Left ventricle myocardium inferior (tissue), 1 donor: ENCODE measurements at regions not wholly inside any gene's neighbourhood (a gene's known extent, or its start where the extent isn't known, plus 50 kb on each side); places are given as distances from the start of the nearest gene placed in this dataset.

Experiments
- DNase-seq: peaks from one replicate; pipeline ENCODE4 v3.0.0-alpha.2; 2020
- H3K27ac ChIP-seq: fragments of 200-600 bp; replicated peaks from 2 replicates; pipeline ENCODE4 v1.8.0; 2021
- H3K27me3 ChIP-seq: fragments of 200-600 bp; 2 replicates; pipeline ENCODE4 v1.8.0; 2021; ENCODE audit warnings: low read depth
- H3K36me3 ChIP-seq: fragments of 200-600 bp; 2 replicates; pipeline ENCODE4 v1.8.0; 2021
- H3K4me1 ChIP-seq: fragments of 200-600 bp; 2 replicates; pipeline ENCODE4 v1.8.0; 2021
- H3K4me3 ChIP-seq: fragments of 200-600 bp; 2 replicates; pipeline ENCODE4 v1.8.0; 2021; ENCODE audit warnings: mild to moderate bottlenecking, moderate library complexity
- H3K9me3 ChIP-seq: fragments of 200-600 bp; replicated peaks from 2 replicates; pipeline ENCODE4 v1.8.0; 2021
- intact Hi-C: fragments of 100-400 bp; cut with micrococcal nuclease; formaldehyde crosslinking; loops from one replicate; pipeline ENCODE4 v1.11.0; 2022
- TF ChIP-seq, protein P1 (sequence below): fragments of 200-600 bp; IDR thresholded peaks from 2 replicates; pipeline ENCODE4 v1.8.0; 2021; ENCODE audit warnings: antibody characterized with exemption, mild to moderate bottlenecking, borderline replicate concordance
- donor health status: DM: no; HTN: yes; CAD: no; lungs with severe emphysema.

GRCh38 chr3:28068342-28068741, 173.1 kb upstream of the CMC1 start:
- H3K4me3 ChIP-seq, result no peak overlapping the region
- H3K9me3 ChIP-seq, result peaks cover 47% of the 10 kb centered on the region
- no peaks in the 10 kb centered on the region for H3K27me3 ChIP-seq
- no peaks in the 10 kb centered on the region for H3K36me3 ChIP-seq
- TF ChIP-seq, protein P1, sequence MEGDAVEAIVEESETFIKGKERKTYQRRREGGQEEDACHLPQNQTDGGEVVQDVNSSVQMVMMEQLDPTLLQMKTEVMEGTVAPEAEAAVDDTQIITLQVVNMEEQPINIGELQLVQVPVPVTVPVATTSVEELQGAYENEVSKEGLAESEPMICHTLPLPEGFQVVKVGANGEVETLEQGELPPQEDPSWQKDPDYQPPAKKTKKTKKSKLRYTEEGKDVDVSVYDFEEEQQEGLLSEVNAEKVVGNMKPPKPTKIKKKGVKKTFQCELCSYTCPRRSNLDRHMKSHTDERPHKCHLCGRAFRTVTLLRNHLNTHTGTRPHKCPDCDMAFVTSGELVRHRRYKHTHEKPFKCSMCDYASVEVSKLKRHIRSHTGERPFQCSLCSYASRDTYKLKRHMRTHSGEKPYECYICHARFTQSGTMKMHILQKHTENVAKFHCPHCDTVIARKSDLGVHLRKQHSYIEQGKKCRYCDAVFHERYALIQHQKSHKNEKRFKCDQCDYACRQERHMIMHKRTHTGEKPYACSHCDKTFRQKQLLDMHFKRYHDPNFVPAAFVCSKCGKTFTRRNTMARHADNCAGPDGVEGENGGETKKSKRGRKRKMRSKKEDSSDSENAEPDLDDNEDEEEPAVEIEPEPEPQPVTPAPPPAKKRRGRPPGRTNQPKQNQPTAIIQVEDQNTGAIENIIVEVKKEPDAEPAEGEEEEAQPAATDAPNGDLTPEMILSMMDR, result no peak
- intact Hi-C loops, result no loop called here
- no peak overlapping the region for H3K27ac ChIP-seq
- no peaks in the 10 kb centered on the region for H3K4me1 ChIP-seq
- no peak for DNase-seq

DNA sequence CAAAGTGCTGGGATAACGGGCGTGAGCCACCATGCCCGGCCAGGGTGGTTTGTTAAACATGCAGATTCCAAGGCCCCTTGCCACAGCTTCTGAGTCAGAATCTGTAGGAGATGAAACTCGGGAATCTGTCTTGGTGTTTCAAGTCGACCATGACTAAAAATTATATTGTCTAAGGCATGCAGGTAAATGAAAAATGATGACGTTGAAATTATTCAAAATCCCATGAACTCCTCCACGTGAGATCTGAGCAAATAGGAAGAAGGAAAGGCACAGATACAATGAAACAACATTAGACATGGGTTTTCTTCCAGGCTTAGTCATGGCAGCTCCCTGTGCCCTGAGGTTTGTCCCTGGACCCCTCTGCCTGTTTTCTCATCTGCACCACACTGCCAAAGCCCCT, 172.0 kb upstream of the CMC1 start:
- no peak for DNase-seq
- Histone ChIP-seq H3K4me1 (no peaks in the 10 kb centered on the region), H3K9me3 (peaks cover 47% of the 10 kb centered on the region), H3K27ac (no peak overlapping the region), H3K36me3 (no peaks in the 10 kb centered on the region), H3K4me3 (no peak overlapping the region), H3K27me3 (no peaks in the 10 kb centered on the region)
- TF ChIP-seq, protein P1, result no peak
- intact Hi-C loops, result no loop called here

- TF ChIP-seq, protein P1, result no peak
- Histone ChIP-seq H3K9me3 (no peaks in the 10 kb centered on the region), H3K4me3 (no peak overlapping the region), H3K27ac (no peak overlapping the region), H3K4me1 (no peaks in the 10 kb centered on the region), H3K36me3 (no peaks in the 10 kb centered on the region), H3K27me3 (peaks cover 5% of the 10 kb centered on the region)
- intact Hi-C loops, result no loop called here
- no peak for DNase-seq
Observed at GRCh38 chr3:28076246-28076645, 165.2 kb upstream of the CMC1 start.

DNA sequence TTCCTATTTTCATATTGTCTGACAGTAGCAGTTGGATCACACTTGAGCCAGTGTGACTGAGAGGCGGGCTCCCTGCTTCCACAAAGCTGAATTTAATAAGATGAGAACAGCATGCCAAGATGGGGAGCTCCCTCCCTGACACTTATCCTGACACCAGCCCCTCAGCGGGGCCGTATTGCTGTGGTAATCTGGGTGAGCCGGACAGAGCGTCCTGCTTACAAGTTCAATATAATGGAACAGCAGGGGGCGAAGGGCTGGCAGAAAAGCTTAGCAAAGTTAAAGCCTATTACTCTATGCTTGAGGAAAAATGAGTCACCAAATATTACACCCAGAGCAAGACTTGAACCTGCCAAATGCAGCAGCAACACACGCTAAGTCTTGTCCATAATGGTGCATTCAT, 163.8 kb upstream of the CMC1 start:
- Histone ChIP-seq H3K27me3 (peaks cover 5% of the 10 kb centered on the region), H3K4me1 (no peaks in the 10 kb centered on the region), H3K9me3 (no peaks in the 10 kb centered on the region), H3K36me3 (no peaks in the 10 kb centered on the region), H3K27ac (no peak overlapping the region), H3K4me3 (no peak overlapping the region)
- TF ChIP-seq, protein P1, result peak; percentile 37
- intact Hi-C loops, result no loop called here
- DNase-seq, result no peak

DNA sequence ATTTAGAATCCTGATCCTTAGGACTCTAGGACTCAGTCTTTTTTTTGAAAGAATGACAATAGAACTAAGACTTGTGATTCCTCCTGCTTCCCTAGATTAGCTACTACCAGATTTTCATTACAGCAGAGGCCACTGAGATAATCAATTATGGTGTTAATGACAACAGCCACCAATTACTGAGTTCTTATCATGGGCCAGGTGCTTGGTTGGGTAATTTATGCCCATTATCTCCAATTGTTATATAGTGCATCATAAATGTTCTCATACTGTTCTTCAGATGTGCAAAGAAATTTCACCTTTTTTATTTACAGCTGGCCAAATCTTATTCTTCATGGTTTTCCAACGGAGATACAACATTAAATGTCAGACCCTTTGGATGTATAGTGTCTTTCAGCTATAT, 162.9 kb upstream of the CMC1 start:
- H3K27me3 ChIP-seq, result peaks cover 5% of the 10 kb centered on the region
- no peaks in the 10 kb centered on the region for H3K36me3 ChIP-seq
- TF ChIP-seq, protein P1, result no peak
- intact Hi-C loops, result no loop called here
- no peak overlapping the region for H3K27ac ChIP-seq
- H3K4me1 ChIP-seq, result no peaks in the 10 kb centered on the region
- no peak overlapping the region for H3K4me3 ChIP-seq
- no peak for DNase-seq
- H3K9me3 ChIP-seq, result no peaks in the 10 kb centered on the region

DNA sequence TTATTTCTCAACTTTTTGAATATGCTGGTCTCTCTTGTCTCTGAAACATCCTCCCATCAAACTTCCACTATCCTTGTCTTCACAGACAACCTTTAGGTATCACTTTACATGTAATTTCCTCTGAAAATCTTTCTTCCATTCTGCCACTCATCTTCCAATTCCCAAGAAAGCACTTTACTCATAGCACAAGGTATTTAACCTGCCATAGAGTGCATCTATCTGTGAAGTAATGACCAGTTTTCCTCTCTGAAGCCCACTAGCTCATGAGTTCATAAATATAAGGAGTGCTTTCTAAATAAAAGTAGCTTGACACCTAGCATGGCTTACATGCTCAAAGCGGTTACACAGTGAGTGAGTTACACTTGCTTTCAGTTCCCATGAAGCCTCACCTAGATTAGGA, 160.7 kb upstream of the CMC1 start:
- intact Hi-C loops, result no loop called here
- H3K27ac ChIP-seq, result no peak overlapping the region
- no peak overlapping the region for H3K4me3 ChIP-seq
- H3K9me3 ChIP-seq, result no peaks in the 10 kb centered on the region
- H3K4me1 ChIP-seq, result no peaks in the 10 kb centered on the region
- H3K27me3 ChIP-seq, result peaks cover 5% of the 10 kb centered on the region
- no peaks in the 10 kb centered on the region for H3K36me3 ChIP-seq
- TF ChIP-seq, protein P1, result no peak
- no peak for DNase-seq
